ENCODE measurements at regions not wholly inside any gene's neighbourhood (a gene's known extent, or its start where the extent isn't known, plus 50 kb on each side); places are given as distances from the start of the nearest gene placed in this dataset.

DNA sequence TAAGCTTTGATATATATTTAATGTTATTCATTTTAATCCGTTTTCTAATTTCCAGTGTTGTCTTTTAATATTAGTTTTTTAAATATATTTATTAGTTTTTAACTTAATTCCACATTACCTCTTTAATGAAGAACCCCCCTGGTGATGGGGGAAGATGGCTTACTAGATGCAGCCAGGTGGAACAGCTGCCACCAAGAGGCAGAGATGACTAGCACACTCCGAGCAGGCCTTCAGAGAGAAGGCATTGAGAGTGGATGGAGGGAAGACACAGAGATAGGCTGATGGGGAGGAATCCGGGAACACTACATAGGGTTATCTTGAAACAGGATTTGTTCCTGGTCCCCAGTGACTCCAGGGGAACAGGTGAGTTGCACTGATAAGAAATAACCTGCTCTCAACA, 771.6 kb downstream of the LRFN5 start:
- Mint-ChIP-seq H3K36me3 (no peaks in the 10 kb centered on the region), H3K27ac (no peak overlapping the region), H3K4me1 (ENCODE audit: low read depth) (no peaks in the 10 kb centered on the region), H3K27me3 (no peaks in the 10 kb centered on the region), H3K4me3 (no peak overlapping the region), H3K9me3 (peaks cover 4% of the 10 kb centered on the region)
- CTCF ChIA-PET, result no interaction called here
- intact Hi-C loops (cut with micrococcal nuclease), result no loop called here
- POLR2A ChIA-PET, result no interaction called here
- no peak for DNase-seq

DNA sequence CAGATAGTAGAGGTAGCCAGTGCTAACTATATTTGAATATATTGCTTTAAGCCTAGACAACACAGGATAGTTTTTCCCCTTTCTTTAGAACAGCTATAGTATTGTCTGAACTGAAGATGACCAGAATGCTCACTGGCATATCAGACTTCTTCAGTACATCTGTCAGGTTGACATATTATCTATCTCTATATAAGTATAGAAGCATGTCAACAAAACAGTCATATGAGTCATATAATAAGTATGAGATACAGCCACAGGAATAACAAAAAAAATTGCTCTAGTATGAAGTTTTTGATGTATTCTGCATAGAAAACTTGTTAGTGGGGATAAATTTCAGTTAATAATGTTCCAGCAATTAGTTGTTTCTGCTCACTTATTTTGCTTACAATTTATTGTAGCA, 767.7 kb downstream of the LRFN5 start:
- Mint-ChIP-seq H3K9me3 (peaks cover 4% of the 10 kb centered on the region), H3K4me3 (no peak overlapping the region), H3K36me3 (no peaks in the 10 kb centered on the region), H3K4me1 (ENCODE audit: low read depth) (no peaks in the 10 kb centered on the region), H3K27ac (no peak overlapping the region), H3K27me3 (no peaks in the 10 kb centered on the region)
- intact Hi-C loops (cut with micrococcal nuclease), result no loop called here
- POLR2A ChIA-PET, result no interaction called here
- no peak for DNase-seq
- CTCF ChIA-PET, result interaction anchor here (0.6 kb wide), 1 partner anchor 535 kb away, joined by 3 read pairs; no protein-coding TSS in a partner anchor

DNA sequence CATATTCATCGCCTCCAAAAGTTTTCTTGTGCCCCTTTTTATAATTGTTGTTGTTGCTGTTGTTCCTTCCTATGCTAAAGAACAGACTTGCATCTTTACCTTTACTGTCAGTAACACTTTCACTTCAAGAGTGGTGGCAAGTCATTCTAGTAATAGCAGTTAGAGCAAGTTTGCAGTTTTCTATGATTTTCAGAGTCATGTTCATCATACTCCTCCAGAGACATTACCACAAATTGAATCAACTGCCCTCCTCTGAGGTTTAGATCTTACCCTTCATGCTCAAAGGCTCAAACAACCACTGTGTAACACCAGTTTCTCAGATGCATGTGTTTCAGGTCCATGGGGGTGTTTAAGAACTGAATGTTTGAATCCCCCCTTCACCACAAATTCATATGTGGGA, 763.4 kb downstream of the LRFN5 start:
- ChIA-PET POLR2A (no interaction called here), CTCF (no interaction called here)
- intact Hi-C loops (cut with micrococcal nuclease), result no loop called here
- Mint-ChIP-seq H3K27ac (no peak overlapping the region), H3K36me3 (no peaks in the 10 kb centered on the region), H3K27me3 (no peaks in the 10 kb centered on the region), H3K4me3 (no peak overlapping the region), H3K4me1 (ENCODE audit: low read depth) (no peaks in the 10 kb centered on the region), H3K9me3 (peaks cover 7% of the 10 kb centered on the region)
- no peak for DNase-seq

DNA sequence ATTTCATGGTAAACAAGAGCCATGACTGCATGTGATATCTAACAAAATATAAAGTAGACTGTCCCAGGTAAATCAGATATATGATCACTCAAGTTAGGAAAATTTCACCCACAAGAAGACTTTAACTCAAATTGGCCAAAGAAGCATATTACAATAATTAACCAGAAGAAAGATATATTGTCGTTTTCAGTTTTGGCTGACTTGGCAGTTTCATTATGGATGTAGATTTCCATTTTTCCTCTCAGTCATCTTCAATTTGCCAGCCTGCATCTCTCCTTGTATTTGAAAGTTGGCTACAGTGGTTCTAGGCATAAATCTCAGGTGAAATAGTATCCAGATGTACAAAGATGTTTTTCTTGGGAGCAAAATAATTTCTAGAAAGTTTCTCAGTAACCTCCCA, 761.6 kb downstream of the LRFN5 start:
- POLR2A ChIA-PET, result no interaction called here

DNA sequence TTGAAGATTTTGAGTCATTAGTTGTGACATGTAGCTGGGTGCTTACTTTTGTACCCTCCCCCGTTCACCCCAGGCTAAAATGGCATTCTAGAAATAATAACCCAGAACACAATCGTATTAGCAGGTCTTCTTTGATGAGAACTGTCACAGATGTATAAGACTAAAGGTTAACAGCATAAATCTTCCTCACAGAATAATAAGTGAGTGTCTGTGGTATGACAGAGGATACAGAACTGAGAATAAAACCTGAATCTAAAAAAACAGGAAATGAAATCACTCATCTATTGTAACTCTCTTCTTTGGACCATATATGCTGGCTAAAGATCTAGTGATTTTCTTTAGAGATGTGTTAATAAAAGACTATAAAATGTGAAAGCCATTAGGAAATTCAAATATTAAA, 746.6 kb downstream of the LRFN5 start:
- peaks cover 4% of the 10 kb centered on the region for H3K9me3 Mint-ChIP-seq
- intact Hi-C loops (cut with micrococcal nuclease), result no loop called here
- CTCF ChIA-PET, result no interaction called here

More for the DNA sequence above, 761.6 kb downstream of the LRFN5 start:
- H3K27me3 Mint-ChIP-seq, result no peaks in the 10 kb centered on the region
- CTCF ChIA-PET, result no interaction called here
- no peaks in the 10 kb centered on the region for H3K36me3 Mint-ChIP-seq
- DNase-seq, result no peak
- H3K4me3 Mint-ChIP-seq, result no peak overlapping the region
- H3K9me3 Mint-ChIP-seq, result peaks cover 4% of the 10 kb centered on the region
- no peak overlapping the region for H3K27ac Mint-ChIP-seq
- intact Hi-C loops (cut with micrococcal nuclease), result no loop called here
- H3K4me1 Mint-ChIP-seq (ENCODE audit: low read depth), result no peaks in the 10 kb centered on the region

DNA sequence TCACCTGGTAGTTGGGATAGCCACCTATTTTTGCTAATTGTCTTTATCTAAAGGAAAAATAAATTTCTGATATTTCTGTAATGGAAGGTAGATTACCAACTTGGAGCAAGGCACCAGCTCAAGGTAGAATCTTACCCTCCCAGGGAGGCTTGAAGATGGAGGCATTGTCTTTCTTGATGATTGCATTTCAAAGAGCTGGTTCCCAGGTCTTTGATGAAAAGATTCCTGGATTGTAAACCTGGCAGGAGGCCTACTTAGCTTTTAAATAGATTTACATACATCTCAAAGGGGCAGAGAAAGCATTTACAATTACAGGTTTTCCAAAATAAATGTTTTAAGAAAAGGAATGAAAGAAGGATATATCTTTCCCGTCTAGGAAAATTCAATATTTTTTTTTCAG, 729.2 kb downstream of the LRFN5 start:
- peaks cover 5% of the 10 kb centered on the region for H3K9me3 Mint-ChIP-seq
- H3K36me3 Mint-ChIP-seq, result no peaks in the 10 kb centered on the region
- intact Hi-C loops (cut with micrococcal nuclease), result no loop called here
- no peak overlapping the region for H3K27ac Mint-ChIP-seq
- ChIA-PET POLR2A (no interaction called here), CTCF (no interaction called here)
- no peaks in the 10 kb centered on the region for H3K27me3 Mint-ChIP-seq
- DNase-seq, result no peak
- H3K4me3 Mint-ChIP-seq, result no peak overlapping the region
- H3K4me1 Mint-ChIP-seq (ENCODE audit: low read depth), result no peaks in the 10 kb centered on the region

More for the DNA sequence above, 746.6 kb downstream of the LRFN5 start:
- POLR2A ChIA-PET, result no interaction called here
- DNase-seq, result no peak
- no peaks in the 10 kb centered on the region for H3K36me3 Mint-ChIP-seq
- no peaks in the 10 kb centered on the region for H3K4me1 Mint-ChIP-seq (ENCODE audit: low read depth)
- H3K27ac Mint-ChIP-seq, result no peak overlapping the region
- H3K4me3 Mint-ChIP-seq, result no peak overlapping the region
- no peaks in the 10 kb centered on the region for H3K27me3 Mint-ChIP-seq

DNA sequence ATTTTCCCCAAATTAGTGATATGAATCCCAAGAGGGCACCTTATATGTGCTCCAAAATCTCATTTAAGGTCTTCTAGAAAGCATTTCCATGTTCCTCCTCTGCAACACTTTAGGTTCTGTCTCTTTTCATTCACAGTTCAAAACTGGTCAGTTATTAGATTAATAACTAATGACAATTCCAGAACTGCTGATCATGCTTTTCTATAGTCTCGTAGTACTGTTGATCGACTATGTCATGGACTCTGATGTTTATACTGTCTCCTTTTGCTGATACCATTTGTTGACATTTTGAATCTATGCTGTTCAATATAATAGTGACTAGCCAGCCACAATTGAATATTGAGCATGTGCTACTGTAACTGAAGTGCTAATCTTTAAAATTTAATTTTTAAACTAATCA, 728.3 kb downstream of the LRFN5 start:
- H3K4me3 Mint-ChIP-seq, result no peak overlapping the region
- intact Hi-C loops (cut with micrococcal nuclease), result no loop called here
- H3K36me3 Mint-ChIP-seq, result no peaks in the 10 kb centered on the region
- CTCF ChIA-PET, result no interaction called here
- no peak overlapping the region for H3K27ac Mint-ChIP-seq
- no peak for DNase-seq
- no peaks in the 10 kb centered on the region for H3K27me3 Mint-ChIP-seq
- H3K4me1 Mint-ChIP-seq (ENCODE audit: low read depth), result no peaks in the 10 kb centered on the region
- H3K9me3 Mint-ChIP-seq, result peaks cover 5% of the 10 kb centered on the region
- POLR2A ChIA-PET, result no interaction called here

DNA sequence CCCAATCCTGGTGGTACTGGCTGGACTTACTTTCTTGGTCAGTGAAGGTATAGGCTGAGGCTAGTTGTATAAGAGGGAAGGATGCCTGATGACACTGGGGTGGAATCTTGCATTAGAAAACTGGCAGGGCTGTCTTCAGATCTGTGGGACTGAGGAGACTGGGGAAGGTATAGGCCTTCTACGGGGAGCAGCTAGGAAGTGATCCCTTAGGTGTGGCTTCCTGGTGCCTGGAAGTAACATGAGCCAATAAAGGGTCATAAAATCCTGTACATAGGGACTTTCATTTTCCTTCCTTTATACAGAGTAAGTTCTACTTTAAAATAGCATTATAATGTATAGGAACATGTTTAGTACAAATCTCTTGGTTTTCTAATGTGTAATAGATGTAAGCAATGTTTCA, 716.8 kb downstream of the LRFN5 start:
- intact Hi-C loops (cut with micrococcal nuclease), result no loop called here
- H3K27ac Mint-ChIP-seq, result no peak overlapping the region
- H3K4me1 Mint-ChIP-seq (ENCODE audit: low read depth), result no peaks in the 10 kb centered on the region
- H3K4me3 Mint-ChIP-seq, result no peak overlapping the region
- H3K36me3 Mint-ChIP-seq, result no peaks in the 10 kb centered on the region
- H3K9me3 Mint-ChIP-seq, result peaks cover 12% of the 10 kb centered on the region
- ChIA-PET CTCF (no interaction called here), POLR2A (no interaction called here)
- H3K27me3 Mint-ChIP-seq, result no peaks in the 10 kb centered on the region
- no peak for DNase-seq

DNA sequence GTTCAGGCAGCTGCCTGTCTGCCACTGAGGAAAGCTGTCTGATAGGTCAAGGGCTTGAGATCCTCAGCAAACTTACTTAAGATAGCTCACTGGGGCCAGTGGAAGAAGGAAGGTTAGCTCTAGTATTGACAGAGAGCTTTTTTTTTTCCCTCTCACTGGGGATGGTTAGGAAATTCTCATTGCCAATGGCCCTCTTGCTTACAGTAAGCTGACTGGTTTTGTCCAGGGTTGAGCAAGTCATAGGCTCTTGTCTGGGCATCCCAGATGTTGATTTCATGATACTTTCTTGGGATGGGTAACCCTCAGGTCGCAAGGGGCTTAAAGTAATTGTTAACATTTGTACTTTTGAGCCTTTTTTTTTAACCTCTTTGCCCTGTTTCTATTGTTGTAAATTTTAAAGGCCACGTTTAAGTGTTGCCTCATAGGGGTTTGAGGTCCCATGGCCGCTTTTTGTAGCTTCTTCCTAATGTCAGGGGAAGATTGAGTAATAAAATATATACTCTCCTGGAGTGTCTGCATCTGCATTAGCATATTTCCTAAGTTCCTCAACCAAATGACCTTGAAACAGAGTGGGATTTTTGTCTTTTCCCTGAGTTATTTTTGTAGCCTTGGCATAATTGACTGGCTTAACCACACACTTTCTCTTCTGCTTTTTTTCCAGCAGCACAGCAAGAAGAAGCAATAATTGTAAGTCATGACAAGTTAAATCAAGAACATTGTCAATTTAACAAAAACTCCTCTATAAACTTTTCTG, 716.0 kb downstream of the LRFN5 start:
- ChIA-PET CTCF (no interaction called here), POLR2A (no interaction called here)

DNA sequence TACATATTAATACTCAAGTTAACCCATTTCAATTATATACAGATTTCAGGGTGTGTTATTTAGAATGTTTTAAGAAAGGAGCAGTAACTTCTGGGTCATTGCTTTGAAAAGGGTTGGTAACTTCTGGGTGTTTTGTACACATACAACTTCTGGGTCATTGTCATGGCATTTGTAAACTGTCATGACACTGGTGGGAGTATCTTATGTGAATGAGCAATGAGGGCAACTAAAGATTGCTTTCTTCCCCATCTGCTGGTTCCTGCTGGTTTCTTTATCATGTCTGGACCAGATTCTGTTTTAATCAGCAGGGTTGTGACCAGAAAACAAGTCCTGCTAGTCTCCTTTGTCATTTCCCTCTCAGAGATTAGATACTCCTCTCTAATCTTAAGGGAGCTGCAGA, 713.3 kb downstream of the LRFN5 start:
- Mint-ChIP-seq H3K27me3 (no peaks in the 10 kb centered on the region), H3K9me3 (peaks cover 9% of the 10 kb centered on the region), H3K4me3 (no peak overlapping the region), H3K27ac (no peak overlapping the region), H3K36me3 (no peaks in the 10 kb centered on the region), H3K4me1 (ENCODE audit: low read depth) (no peaks in the 10 kb centered on the region)
- no peak for DNase-seq
- intact Hi-C loops (cut with micrococcal nuclease), result no loop called here
- ChIA-PET POLR2A (no interaction called here), CTCF (no interaction called here)

More for the DNA sequence above, 716.0 kb downstream of the LRFN5 start:
- Mint-ChIP-seq H3K36me3 (no peaks in the 10 kb centered on the region), H3K9me3 (peaks cover 15% of the 10 kb centered on the region), H3K4me3 (no peak overlapping the region), H3K27ac (no peak overlapping the region), H3K4me1 (ENCODE audit: low read depth) (no peaks in the 10 kb centered on the region), H3K27me3 (no peaks in the 10 kb centered on the region)
- intact Hi-C loops (cut with micrococcal nuclease), result no loop called here
- DNase-seq, result no peak

DNA sequence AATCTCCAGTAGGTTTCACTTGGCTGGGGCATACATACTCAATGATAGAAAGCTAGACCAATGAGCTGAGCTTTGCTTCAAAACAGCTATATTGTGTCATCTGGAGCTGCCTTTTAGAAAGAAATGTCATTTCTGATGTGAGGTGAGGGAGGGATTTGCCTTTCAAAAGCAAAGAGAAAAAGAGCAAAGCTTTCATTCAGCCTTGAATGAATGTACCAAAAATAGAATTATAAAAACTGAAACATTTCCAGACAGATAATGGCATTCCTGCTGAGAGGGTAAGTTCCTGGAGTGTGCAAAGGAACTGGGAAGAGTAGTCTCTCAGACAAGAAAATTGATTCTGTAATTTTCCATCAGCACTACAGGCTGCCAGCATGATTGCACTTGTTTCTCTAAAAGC, 710.0 kb downstream of the LRFN5 start:
- no peaks in the 10 kb centered on the region for H3K4me1 Mint-ChIP-seq (ENCODE audit: low read depth)
- intact Hi-C loops (cut with micrococcal nuclease), result no loop called here
- H3K36me3 Mint-ChIP-seq, result no peaks in the 10 kb centered on the region
- no peaks in the 10 kb centered on the region for H3K27me3 Mint-ChIP-seq
- no peak overlapping the region for H3K4me3 Mint-ChIP-seq
- H3K27ac Mint-ChIP-seq, result no peak overlapping the region
- ChIA-PET POLR2A (no interaction called here), CTCF (no interaction called here)
- no peak for DNase-seq
- peaks cover 12% of the 10 kb centered on the region for H3K9me3 Mint-ChIP-seq

DNA sequence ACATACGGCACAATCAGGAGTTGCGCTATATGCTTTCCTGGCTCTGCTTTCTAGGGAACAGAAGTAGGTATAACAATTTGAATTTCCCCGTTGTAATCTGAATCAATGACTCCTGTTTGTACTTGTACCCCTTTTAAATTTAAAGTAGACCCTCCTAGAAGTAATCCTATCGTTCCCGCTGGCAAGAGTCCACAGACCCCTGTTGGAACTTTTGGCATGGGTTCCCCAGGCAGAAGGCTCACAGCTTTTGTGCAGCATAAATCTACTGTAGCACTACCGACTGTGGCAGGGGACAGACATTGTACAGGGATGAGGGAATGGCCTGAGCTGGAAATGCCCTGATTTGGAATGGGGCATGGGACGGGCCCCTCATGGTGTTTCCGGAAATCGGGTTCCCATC, 705.2 kb downstream of the LRFN5 start:
- POLR2A ChIA-PET, result no interaction called here
- no peak overlapping the region for H3K4me3 Mint-ChIP-seq
- H3K27me3 Mint-ChIP-seq, result no peaks in the 10 kb centered on the region
- peaks cover under 1% of the 10 kb centered on the region for H3K36me3 Mint-ChIP-seq
- intact Hi-C loops (cut with micrococcal nuclease), result no loop called here
- H3K9me3 Mint-ChIP-seq, result peaks cover 38% of the 10 kb centered on the region
- no peak for DNase-seq
- no peaks in the 10 kb centered on the region for H3K4me1 Mint-ChIP-seq (ENCODE audit: low read depth)
- CTCF ChIA-PET, result no interaction called here
- no peak overlapping the region for H3K27ac Mint-ChIP-seq

DNA sequence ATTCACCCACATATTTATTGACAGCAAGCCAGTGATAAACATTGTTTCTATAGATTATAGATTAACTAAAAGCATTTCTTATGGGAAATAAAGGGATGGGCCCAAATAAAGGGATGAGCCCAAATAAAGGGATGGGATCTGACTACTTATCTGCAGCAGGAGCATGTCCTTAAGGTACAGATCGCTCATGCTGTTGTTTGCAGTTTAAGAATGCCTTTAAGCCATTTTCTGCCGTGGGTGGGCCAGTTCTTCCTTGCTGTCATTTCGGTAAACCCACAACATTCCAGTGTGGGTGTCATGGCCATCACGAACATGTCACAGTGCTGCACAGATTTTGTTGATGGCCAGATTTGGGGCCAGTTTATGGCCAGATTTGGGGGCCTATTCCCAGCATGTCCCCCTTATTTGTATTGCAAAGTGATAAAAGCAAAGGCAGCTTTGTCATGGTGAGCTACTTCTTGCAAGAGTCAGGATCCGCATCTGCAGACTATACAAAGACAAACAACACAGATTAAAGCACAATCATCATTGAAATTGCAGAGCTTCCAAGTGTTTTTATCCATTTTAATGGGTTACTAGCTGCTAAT, 700.7 kb downstream of the LRFN5 start:
- peaks cover 2% of the 10 kb centered on the region for H3K36me3 Mint-ChIP-seq
- H3K27ac Mint-ChIP-seq, result no peak overlapping the region
- no peaks in the 10 kb centered on the region for H3K27me3 Mint-ChIP-seq
- intact Hi-C loops (cut with micrococcal nuclease), result no loop called here
- no peak for DNase-seq
- H3K4me1 Mint-ChIP-seq (ENCODE audit: low read depth), result no peaks in the 10 kb centered on the region
- peaks cover 42% of the 10 kb centered on the region for H3K9me3 Mint-ChIP-seq
- H3K4me3 Mint-ChIP-seq, result no peak overlapping the region
- POLR2A ChIA-PET, result no interaction called here
- CTCF ChIA-PET, result no interaction called here

All from activated CD4-positive, alpha-beta memory T cell treated with anti-CD3 and anti-CD28 coated beads for 36 hours (primary cell).